Myocyte (in vitro differentiated cells): ENCODE measurements at regions not wholly inside any gene's neighbourhood (a gene's known extent, or its start where the extent isn't known, plus 50 kb on each side); places are given as distances from the start of the nearest gene placed in this dataset.
"Not testable (repeated sequence)": the region's sequence is repeated elsewhere in the genome, so short reads cannot be mapped to it uniquely, and the experiment has no call there.

Experiments
- DNase-seq: peaks from one replicate; pipeline ENCODE4 v3.0.0-alpha.2; 2012; ENCODE audit warnings: low read depth

DNA sequence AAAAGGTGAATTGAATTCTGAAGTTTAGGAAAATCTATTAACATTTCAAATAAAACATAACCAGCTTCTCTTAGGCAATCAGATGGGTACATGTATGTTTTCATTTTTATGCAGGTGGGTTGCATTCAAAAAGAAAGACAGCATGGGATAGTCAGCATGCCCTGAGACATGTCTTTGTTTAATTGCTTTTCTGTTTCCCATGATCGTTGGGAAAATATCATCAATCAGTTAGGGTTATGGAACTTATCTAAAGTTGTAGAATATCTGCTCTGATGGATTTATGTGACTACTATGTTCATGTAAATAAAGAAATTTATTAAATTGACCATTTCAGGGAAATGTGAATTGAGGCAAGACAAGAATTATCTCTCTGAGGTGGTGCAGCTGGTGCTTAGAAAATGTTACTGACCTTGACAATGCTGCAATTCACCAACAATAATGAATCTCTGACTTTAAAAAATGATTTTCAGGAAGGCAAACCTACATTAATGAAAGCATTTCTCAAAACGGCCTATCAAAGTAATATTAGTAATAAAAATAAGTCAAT is 112.7 kb downstream of the RFPL4B start:
- DNase-seq = no peak

DNA sequence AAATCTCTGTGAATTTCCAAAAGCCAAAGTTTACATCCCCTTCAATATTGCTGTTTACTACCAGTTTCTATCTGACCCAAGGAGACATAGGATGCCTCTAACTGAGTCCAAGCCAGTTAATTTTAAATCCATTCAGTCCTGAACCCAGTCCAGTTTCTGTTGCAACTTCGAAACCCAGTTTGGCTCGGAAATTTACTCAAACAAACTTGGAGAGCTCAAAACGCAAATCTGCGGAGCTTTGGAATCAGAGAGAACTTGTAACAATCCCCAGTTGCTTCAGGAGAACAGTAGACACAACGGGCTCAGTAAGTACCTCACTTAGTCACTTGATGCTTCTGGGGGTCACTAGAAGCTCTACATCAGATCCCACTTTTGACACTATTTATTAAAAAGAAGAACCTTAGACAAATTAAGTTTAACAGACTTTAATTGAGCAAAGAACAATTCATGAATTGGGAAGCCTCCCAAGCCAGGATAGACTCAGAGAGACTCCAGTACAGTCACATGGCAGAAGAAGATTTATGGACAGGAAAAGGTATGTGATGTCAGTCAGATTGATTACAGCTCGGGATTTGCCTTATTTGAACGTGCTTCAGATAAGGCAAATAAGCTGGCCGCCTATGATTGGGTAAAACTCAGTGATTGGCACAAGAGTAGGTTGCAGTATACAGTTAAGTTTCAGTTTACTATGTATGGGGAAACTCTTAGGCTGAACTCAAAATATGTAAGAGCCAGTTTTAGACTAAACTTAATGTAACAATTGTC is 118.0 kb downstream of the RFPL4B start:
- DNase-seq = no peak

DNA sequence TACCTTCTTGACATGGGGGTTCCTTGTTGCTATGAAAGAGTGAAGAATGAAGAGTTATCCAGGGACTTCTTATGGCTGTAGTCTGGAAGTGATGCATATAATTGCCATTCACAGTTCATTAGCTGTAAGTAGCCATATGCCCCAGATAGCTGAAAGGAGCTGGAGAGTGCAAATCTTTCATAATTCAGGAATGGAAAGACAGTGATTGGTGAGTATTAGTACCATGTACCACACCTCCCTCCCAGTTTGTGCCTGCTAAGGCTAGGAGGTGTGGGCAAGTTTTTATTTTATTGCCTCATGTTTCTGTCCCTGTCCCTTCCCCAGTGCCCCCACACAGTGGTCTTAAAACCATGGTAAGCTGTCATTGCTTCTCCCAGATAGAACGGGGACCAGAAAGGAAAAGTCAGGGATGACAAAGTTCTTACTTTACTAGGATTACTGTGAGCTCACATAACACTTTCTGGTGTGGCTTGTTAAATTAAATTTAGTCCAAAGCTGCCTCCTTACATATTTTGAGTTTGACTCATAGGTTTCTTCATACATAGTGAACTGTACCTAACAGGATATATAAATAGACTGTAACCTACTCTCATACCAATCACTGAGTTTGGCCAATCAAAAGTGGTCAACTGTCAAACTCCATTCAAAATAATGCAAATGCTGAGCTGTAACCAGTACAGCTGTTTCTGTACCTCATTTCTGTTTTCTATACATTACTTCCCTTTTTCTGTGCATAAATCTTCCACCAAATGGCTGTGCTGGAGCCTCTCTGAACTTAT is 119.4 kb downstream of the RFPL4B start:
- DNase-seq = peak; percentile 55

DNA sequence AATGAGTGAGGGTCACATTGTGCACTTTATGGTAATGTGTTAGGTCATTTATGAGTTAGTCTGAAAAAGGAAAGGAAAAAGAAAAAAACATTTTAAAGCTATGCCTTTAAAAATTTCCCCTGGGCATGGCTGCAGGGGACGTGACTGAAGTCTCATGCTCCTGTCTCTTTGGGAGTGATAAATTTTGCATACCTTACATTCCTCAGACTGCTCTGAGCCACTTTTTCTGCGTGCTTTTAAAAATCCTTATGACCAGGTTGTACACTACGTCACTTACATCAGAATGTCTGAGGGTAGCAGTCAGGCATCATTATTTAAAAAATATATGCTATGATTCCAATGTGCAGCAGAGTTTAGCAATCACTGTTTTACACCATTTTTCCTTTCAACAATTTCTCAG is 121.2 kb downstream of the RFPL4B start:
- no peak for DNase-seq

DNA sequence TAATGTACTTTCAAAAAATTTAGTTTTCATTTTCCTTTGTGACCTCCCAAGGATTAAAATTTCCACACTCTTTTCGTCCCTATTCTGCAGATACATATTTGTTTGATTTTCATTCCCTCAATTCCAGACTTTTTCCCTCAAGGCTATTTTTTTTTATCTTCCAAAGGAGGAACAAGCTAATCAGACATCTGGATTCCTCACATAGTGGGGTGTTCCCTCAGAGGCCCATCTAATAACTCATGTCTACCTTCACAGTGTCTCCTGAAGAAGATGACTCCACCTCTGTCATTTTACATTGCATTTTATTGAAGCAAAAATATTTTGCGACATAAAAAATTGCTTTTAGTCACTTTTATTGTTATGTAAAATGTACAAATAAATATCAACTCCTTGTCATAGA is 122.2 kb downstream of the RFPL4B start:
- DNase-seq = no peak

DNA sequence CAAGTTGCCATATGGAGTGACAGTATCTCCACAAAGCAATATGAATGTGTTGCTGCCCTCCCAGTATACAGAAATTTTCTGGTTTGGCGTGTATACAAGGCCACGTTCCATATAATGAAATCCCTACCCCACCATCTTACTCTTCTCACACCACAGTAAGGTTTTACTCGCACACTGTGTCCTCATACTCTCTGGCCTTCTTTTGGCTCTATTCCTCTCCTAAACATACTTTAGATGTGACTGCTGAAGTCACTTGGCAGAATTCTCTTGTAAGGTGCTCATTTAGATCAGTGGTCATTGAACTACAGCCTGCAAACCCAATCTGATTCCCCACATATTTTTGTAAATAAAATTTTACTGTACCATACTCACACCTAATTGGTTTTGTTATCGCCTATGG is 123.2 kb downstream of the RFPL4B start:
- no peak for DNase-seq

DNA sequence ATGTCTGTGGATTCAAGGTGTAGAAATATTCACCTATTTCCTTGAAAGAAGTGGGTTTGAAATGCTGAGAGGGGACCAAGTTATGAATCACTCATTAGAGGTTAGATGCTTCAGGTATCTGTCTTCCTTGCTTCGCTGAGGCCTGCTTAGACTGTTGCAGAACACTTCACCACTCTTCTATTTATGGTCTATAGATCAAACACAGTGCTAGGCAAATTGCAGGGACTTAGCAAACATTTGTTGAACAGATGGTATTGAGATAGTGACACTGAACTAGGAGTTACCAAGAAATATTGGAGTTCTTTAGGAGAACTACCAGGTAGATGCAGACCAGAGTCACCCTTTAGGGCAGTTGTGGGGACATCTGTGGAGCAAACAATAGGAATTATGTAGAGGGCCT is 123.8 kb downstream of the RFPL4B start:
- no peak for DNase-seq

DNA sequence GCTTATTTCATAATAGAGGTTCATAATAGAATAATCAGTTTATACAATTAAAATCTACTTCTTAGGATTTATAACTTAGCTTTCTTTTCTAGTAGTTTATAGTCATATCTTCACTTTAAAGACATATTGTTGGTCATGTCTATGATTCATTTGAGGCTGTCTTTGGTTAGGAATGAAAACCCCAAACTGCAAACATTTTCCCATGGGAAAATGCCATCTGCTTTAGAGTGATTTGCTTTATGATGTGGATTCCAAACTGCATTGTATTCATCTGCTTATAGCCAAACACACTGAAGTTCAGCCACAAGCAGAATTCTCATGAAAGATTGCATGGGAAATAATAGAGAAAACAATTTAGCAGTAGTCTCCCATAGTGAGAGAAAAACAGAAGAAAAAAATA is 128.0 kb downstream of the RFPL4B start:
- DNase-seq = peak; percentile 54

DNA sequence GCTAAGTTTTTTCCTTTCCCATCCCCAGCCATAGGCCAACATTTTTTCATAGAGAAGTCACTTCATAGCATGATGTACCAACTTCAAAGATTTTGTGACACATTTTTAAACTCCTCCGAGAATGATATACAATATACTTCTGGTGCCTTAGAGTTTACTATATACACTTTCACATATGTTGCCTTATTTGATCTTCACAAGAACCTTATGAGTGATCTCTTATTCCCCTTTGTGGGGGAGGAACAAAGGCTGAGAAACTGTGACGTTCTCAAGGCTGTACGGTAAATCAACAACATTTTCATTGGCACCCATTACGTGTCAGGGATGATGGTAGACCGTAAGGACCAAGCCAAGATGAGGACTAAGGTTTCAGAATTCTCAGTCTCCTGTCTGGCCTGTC is 130.0 kb downstream of the RFPL4B start:
- DNase-seq = no peak

DNA sequence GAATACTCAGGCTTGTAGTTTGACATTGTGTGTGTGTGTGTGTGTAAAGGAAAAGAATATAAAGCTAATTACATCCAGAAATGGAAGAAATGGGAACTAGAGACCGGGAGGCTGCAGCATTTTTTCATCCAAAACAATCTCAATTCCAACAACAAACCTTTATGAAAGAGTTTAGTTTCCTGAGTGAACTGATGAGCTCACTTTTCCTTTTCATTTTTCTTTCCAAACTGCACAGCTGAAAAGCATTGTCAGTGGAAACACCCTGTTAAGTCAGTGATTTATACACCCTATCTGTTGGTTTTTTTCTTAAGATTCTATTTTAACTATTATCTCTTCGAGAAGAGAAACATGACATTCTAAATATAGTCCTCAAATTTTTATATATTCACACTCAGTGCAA is 130.9 kb downstream of the RFPL4B start:
- peak; percentile 35 for DNase-seq

DNA sequence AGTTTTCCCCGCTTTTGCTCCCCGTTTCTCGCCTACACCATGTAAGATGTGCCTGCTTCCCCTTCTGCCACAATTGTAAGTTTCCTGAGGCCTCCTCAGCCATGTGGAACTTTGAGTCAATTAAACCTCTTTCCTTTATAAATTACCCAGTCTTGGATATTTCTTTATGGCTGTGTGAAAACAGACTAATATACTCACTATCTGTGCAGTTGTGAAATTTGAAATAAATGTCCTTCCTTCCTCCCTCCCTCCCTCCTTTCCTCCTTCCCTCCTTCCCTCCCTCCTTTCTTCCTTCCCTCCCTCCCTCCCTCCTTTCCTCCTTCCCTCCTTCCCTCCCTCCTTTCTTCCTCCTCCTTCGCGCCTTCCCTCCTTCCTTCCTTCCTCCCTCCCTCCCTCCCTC is 132.8 kb downstream of the RFPL4B start:
- DNase-seq = not testable (repeated sequence)

DNA sequence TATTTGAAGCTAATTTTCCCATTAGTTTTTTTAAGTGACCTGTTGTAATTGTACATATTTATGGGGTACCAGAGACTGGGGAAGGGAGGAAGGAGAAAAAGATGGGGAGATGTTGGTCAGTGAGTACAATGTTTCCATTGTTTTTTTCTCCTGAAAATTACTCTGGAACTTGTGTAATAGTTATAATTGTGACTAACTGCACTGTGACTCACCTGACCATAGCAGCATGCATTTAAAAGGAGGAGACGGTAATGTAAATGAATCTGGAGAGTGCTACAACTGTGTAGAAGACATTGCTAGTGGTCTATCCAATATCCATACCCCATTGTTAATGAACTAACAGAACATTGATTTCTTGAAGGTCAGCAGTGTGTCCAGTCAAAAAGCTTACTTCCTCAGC is 133.4 kb downstream of the RFPL4B start:
- DNase-seq = no peak

DNA sequence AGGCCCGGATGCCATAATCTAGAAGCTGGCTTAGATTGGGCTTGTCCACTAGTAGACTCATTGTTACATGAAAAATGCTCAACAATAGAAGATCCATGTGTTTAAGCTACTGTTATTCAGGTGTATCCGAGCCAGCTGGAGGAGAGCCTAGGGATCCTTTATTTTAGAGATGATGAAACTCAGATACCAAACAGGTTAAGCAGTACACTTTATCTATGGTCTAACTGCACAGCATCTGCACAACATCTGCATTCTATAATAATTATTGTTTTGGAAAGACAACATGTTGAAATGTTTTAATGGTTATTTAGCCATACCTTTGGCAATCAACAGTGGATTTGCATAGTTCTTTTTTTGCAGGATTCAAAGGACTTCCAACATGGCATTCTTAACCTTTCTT is 134.1 kb downstream of the RFPL4B start:
- DNase-seq = no peak

DNA sequence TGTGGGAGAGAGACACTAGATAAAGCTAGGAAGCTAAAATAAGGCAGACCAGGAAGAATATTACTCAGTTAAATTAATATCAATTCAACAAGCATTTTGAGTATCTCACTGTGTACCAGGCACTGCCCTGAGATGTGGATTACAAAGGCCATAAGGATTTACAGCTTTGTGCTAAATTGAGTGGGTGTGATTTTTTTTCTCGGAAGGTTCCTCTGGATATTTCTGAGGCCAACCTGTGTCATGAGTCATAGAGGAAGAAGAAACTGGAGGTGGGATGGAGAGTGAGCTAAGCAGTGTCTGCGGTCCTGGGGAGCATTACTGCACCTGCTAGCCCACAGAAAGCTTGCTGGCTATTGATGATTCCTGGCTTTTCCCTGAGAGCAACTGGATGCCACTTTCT is 135.2 kb downstream of the RFPL4B start:
- DNase-seq = no peak

DNA sequence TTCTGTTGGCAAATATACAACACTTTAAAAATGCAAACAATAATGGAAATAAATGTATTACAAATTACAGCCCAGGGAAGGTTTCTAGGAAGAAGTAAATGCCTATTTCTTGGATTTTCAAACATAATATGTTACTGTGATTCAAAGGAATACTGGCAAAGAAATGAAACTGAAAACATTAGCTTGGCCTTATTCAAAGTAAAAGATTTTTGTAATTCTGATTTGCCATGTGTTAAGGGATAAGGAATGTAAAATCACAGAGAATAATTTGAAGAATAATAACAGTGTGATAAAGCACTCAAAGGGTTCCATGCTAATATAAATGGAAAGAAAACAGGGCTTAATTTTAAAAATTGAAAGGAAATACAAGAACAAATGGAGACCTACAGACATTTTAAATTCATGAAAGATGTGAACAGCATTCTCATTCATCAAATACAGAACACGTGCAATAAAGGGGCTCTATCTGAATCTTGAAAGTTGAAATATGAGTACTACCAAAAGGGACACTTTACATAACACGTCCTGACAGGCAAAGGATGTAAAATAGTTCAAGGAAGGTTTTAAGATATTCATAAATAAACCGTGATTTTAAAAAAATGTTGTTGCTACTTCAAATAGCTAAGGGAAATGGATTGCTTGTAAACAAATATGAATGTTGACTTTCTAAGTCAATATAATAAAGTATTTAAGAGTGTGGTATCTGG is 138.1 kb downstream of the RFPL4B start:
- DNase-seq = no peak

DNA sequence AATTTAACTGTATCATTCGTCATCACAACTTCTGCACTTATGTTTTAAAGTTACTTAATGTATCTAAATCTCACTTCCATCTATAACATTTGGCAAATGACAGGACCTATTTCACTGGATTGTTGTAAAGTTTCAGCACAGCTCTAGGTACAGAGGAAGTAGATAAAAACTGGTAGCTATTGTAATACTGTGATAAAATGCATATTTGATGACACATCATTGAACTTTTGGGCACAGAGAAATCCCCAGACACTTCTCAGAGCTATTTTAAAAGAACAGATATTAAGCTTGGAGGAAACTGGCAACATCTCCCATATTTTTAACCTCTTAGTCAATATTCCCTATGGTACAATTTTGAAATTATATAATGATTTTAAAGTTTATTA is 138.7 kb downstream of the RFPL4B start:
- no peak for DNase-seq

DNA sequence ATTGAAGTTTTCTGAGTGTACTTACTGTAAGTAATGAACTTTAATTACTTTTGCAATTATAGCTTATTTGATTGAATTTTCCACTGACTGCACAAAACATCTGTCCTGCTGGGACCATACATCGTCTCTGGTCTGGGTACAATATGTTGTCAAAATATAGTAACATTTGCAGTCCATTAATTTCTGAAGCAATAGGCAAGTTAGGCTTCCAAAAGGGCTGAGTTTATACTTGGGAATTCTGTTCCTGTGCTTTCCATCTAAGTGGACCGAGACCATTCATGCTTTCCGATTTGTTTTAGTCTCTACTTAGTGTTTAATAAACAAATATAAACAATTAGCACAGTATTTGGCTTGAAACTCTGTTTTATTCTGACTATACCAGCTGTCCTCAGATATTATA is 139.3 kb downstream of the RFPL4B start:
- DNase-seq = no peak

DNA sequence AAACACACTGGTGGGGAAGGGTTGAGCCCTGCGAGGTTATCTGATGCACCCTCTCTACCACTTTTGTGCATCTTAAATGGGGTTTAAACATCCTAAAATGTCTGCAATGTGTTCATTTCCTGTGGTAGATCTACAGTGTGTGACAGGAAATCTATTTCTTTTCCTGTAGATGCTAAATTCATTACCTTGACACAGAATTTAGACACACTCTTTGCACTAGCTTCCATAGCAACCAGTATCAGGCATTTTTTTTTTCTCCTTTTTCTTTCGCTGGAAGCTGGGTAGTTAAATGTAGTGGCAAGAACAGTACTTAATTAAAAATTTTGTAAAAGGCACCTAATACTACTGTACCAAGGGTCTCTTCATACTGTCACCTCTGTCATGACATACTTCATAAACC is 141.1 kb downstream of the RFPL4B start:
- no peak for DNase-seq

DNA sequence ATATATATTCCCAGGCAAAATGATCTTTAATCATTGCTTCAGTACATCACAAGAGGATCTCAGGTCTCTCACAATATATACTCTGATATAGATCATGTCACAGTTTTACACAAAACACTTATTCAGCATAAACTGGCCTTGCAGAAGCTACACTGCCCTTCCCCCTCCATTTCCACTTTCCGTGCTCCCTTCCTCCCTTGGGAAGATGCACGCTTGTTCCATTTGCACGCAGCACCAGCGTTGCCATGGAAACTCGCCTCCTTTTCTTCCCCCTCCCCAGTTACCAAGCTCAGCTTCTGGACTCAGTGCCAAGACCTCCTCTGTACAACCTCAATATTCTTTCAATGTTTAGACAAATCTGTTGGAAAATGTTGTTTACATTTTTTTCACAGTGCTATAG is 154.6 kb downstream of the RFPL4B start:
- DNase-seq = no peak

DNA sequence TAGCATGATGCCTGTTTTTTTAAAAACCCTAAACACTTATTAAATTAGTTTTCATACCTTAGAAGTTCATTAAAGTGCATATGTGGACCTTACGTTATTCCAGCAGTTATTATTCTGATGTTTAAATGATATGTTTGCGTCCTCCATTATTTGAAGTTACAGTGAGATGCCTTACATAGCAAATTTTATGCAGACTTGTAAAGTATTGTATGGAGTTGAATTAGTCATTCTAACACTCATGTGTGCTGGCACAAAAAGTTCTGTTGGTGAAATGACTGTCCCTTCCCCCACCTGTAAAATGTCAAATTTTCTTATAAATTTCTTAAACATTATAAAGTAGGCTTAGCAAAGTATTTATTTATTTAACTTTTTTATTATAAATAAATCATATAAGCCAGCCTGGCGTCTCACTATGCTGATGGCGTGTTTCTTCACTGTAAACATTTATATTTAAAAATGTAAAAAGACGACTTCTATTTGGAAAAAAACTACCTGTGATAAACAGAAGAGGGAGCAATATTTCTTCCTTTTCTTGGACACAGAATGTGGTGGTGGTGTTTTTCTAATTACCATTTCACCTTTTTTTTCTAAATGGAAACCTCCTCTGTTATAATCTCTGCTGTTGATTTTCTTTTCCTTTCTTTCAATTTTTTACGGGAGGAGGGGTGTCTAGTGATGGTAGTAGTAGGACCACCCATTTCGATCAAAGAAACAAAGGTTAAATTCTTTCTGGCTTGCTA is 155.4 kb downstream of the RFPL4B start:
- DNase-seq = peak; percentile 26

DNA sequence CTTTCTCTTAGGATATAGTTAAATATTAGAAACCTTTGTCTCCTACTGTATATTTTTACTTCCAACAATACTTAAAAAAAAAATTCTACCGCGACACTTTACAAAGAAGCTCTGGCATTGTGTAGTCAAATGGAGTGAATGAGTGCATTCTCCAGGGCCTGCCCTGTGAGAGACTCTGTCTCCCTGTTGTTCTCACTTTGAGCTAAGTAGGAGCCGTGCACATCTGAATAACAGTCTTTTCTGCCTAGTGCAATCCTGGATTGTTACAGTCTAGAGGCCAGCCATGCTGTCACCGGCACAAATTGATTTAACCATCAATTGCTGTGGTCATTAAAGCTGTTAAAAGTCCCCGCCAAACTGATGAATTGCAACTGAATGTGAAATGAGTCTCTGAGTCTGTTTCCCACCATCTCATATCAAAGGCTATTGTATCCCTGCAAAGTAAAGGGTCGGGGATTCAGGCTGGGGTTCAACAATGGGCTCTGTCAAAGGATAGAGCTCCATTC is 156.0 kb downstream of the RFPL4B start:
- peak; percentile 20 for DNase-seq
